Astrocyte (in vitro differentiated cells and primary cell): ENCODE measurements at regions not wholly inside any gene's neighbourhood (a gene's known extent, or its start where the extent isn't known, plus 50 kb on each side); places are given as distances from the start of the nearest gene placed in this dataset.

Source experiments
- DNase-seq: peaks from one replicate; pipeline ENCODE4 v3.0.0-alpha.2; 2010; ENCODE audit warnings: low read depth
- FAIRE-seq: peaks from 2 replicates; lab custom pipeline; 2011; peaks lifted over from hg19 to GRCh38; lab: Jason Lieb, UNC
- H2AFZ ChIP-seq: 2 replicates; pipeline ENCODE4 v1.6.0; 2012; ENCODE audit warnings: low read depth, low read length, inconsistent platforms
- H3K27ac ChIP-seq: 2 replicates; pipeline ENCODE4 v1.5.1; 2011; ENCODE audit warnings: low read depth, low read length, inconsistent platforms
- H3K27me3 ChIP-seq: 2 replicates; pipeline ENCODE4 v1.6.0; 2011; ENCODE audit warnings: low read length, inconsistent platforms; ENCODE audit not compliant: insufficient read depth
- H3K36me3 ChIP-seq: 2 replicates; pipeline ENCODE4 v1.5.1; 2011; ENCODE audit warnings: low read length, inconsistent platforms; ENCODE audit not compliant: insufficient read depth
- H3K4me1 ChIP-seq: 2 replicates; pipeline ENCODE4 v1.5.1; 2011; ENCODE audit warnings: low read length, inconsistent platforms; ENCODE audit not compliant: insufficient read depth
- H3K4me2 ChIP-seq: 2 replicates; pipeline ENCODE4 v1.6.0; 2012; ENCODE audit warnings: low read length, inconsistent platforms
- H3K4me3 ChIP-seq: 2 replicates; pipeline ENCODE4 v1.5.1; 2011; ENCODE audit warnings: low read depth, mild to moderate bottlenecking, low read length, inconsistent platforms; ENCODE audit not compliant: insufficient read depth
- H3K79me2 ChIP-seq: 2 replicates; pipeline ENCODE4 v1.6.0; 2012; ENCODE audit warnings: mild to moderate bottlenecking, low read length, inconsistent platforms; ENCODE audit not compliant: insufficient read depth
- H3K9ac ChIP-seq: 2 replicates; pipeline ENCODE4 v1.6.0; 2012; ENCODE audit warnings: mild to moderate bottlenecking, low read length, inconsistent platforms
- H3K9me3 ChIP-seq: 2 replicates; pipeline ENCODE4 v1.5.1; 2012; ENCODE audit warnings: low read depth, mild to moderate bottlenecking, low read length, inconsistent platforms; ENCODE audit not compliant: insufficient read depth
- H4K20me1 ChIP-seq: 2 replicates; pipeline ENCODE4 v1.6.0; 2012; ENCODE audit warnings: low read length, inconsistent platforms; ENCODE audit not compliant: insufficient read depth
- H3K27ac Mint-ChIP-seq: one replicate; pipeline ENCODE4 v1.8.0; 2021; ENCODE audit warnings: mild to moderate bottlenecking, mixed read lengths; ENCODE audit not compliant: unreplicated experiment
- H3K27me3 Mint-ChIP-seq: one replicate; pipeline ENCODE4 v1.8.0; 2021; ENCODE audit warnings: low read depth, mixed read lengths; ENCODE audit not compliant: unreplicated experiment
- H3K36me3 Mint-ChIP-seq: one replicate; pipeline ENCODE4 v1.8.0; 2021; ENCODE audit warnings: low read depth, mixed read lengths; ENCODE audit not compliant: unreplicated experiment
- H3K4me1 Mint-ChIP-seq: one replicate; pipeline ENCODE4 v1.8.0; 2021; ENCODE audit warnings: low read depth, mixed read lengths; ENCODE audit not compliant: unreplicated experiment
- H3K4me3 Mint-ChIP-seq: one replicate; pipeline ENCODE4 v1.8.0; 2021; ENCODE audit warnings: mild to moderate bottlenecking, moderate library complexity, mixed read lengths; ENCODE audit not compliant: unreplicated experiment
- H3K9me3 Mint-ChIP-seq: one replicate; pipeline ENCODE4 v1.8.0; 2021; ENCODE audit warnings: mild to moderate bottlenecking, mixed read lengths; ENCODE audit not compliant: unreplicated experiment
- EZH2 ChIP-seq: IDR thresholded peaks from 2 replicates; pipeline ENCODE4 v1.6.1; 2012; ENCODE audit warnings: mild to moderate bottlenecking, low read length, inconsistent platforms; ENCODE audit not compliant: insufficient read depth
- TF ChIP-seq, protein P1 (sequence below): IDR thresholded peaks from 2 replicates; pipeline ENCODE4 v1.5.1; 2011; ENCODE audit warnings: low read depth, mild to moderate bottlenecking, inconsistent platforms, low read length, moderate library complexity; ENCODE audit not compliant: insufficient read depth

DNA sequence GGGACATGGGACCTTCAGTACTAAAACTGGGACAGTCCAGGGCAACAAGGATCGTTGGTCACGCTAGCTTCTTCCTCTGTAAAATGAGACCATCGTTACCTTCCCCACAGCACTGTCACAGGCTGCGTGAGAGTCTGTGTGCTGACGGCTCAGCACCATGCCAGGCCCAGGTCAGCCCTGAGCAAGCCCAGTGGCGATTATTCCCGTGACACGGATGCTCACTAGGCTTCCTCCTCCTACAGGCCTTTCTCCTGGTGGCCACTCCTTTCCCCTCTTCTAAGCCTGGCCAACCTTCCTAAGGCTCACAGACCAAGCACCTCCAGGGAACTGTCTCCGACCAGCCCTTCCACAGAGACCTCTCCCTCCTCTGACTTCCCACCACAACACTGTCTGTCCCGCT lies 69.3 kb upstream of the RUNX3 start:
- DNase-seq (no peak), FAIRE-seq (no peak)
- H3K4me3 Mint-ChIP-seq: no peak overlapping the region
- peaks cover 17% of the 10 kb centered on the region for H3K27me3 Mint-ChIP-seq
- Histone ChIP-seq H3K27ac (no peak overlapping the region), H3K4me1 (no peaks in the 10 kb centered on the region), H3K36me3 (no peaks in the 10 kb centered on the region), H2AFZ (no peak overlapping the region), H3K79me2 (no peaks in the 10 kb centered on the region), H3K9me3 (no peaks in the 10 kb centered on the region), H3K4me3 (no peak overlapping the region), H3K4me2 (no peak overlapping the region), H3K27me3 (no peaks in the 10 kb centered on the region), H3K9ac (no peak overlapping the region), H4K20me1 (no peaks in the 10 kb centered on the region)
- TF ChIP-seq EZH2: no peak
- TF ChIP-seq, protein P1, sequence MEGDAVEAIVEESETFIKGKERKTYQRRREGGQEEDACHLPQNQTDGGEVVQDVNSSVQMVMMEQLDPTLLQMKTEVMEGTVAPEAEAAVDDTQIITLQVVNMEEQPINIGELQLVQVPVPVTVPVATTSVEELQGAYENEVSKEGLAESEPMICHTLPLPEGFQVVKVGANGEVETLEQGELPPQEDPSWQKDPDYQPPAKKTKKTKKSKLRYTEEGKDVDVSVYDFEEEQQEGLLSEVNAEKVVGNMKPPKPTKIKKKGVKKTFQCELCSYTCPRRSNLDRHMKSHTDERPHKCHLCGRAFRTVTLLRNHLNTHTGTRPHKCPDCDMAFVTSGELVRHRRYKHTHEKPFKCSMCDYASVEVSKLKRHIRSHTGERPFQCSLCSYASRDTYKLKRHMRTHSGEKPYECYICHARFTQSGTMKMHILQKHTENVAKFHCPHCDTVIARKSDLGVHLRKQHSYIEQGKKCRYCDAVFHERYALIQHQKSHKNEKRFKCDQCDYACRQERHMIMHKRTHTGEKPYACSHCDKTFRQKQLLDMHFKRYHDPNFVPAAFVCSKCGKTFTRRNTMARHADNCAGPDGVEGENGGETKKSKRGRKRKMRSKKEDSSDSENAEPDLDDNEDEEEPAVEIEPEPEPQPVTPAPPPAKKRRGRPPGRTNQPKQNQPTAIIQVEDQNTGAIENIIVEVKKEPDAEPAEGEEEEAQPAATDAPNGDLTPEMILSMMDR: no peak
- no peak overlapping the region for H3K27ac Mint-ChIP-seq
- no peaks in the 10 kb centered on the region for H3K4me1 Mint-ChIP-seq
- H3K36me3 Mint-ChIP-seq: peaks cover 3% of the 10 kb centered on the region
- H3K9me3 Mint-ChIP-seq: peaks cover 3% of the 10 kb centered on the region

DNA sequence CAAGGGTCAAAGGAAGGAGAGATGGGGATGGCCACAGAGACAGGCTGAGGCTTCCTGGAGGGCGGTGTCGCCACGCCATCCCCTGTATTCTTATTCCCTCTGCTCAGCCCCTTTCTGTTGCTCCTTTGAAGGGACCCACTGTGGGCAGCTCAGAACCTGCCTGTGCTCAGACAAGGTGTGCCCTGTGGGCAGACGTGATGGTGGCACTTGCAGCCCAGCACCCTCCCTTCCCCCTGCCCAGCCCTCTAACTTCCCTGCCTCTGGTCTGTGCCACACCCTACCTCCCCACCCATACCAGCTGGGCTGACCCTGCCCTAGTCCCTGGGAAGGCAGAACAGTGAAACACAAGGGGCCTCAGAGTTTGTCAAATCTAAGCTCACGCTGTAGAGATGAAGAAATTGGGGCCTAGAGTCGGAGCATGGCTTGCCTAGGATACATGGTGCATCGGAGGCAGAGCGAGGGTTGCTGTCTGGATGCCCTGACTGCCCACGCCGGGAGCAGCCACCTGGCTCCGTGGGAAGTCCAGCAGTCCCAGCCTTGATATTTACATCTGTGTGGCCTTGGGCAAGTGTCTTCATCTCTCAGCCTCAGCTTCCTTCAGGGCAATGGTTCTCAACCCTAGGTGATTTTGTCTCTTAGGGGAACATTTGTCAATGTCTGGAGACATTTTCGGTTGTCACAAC lies 68.6 kb upstream of the RUNX3 start:
- Histone ChIP-seq H3K79me2 (no peaks in the 10 kb centered on the region), H3K4me3 (no peak overlapping the region), H3K9ac (no peak overlapping the region), H3K4me1 (no peaks in the 10 kb centered on the region), H3K36me3 (no peaks in the 10 kb centered on the region), H3K4me2 (no peak overlapping the region), H3K9me3 (no peaks in the 10 kb centered on the region), H4K20me1 (no peaks in the 10 kb centered on the region), H3K27me3 (peaks cover 7% of the 10 kb centered on the region), H3K27ac (no peak overlapping the region), H2AFZ (no peak overlapping the region)
- peaks cover 3% of the 10 kb centered on the region for H3K36me3 Mint-ChIP-seq
- peaks cover 3% of the 10 kb centered on the region for H3K9me3 Mint-ChIP-seq
- DNase-seq (no peak), FAIRE-seq (no peak)
- H3K27ac Mint-ChIP-seq: no peak overlapping the region
- no peak overlapping the region for H3K4me3 Mint-ChIP-seq
- TF ChIP-seq, protein P1: no peak
- TF ChIP-seq EZH2: no peak
- no peaks in the 10 kb centered on the region for H3K4me1 Mint-ChIP-seq
- H3K27me3 Mint-ChIP-seq: peaks cover 17% of the 10 kb centered on the region
